Superior temporal gyrus (tissue), 1 donor: ENCODE measurements at regions not wholly inside any gene's neighbourhood (a gene's known extent, or its start where the extent isn't known, plus 50 kb on each side); places are given as distances from the start of the nearest gene placed in this dataset.
"Not testable (repeated sequence)": the region's sequence is repeated elsewhere in the genome, so short reads cannot be mapped to it uniquely, and the experiment has no call there.

Source experiments
- DNase-seq: peaks from one replicate; pipeline ENCODE4 v3.0.0-alpha.2; 2016; ENCODE audit errors: extremely low spot score

DNA sequence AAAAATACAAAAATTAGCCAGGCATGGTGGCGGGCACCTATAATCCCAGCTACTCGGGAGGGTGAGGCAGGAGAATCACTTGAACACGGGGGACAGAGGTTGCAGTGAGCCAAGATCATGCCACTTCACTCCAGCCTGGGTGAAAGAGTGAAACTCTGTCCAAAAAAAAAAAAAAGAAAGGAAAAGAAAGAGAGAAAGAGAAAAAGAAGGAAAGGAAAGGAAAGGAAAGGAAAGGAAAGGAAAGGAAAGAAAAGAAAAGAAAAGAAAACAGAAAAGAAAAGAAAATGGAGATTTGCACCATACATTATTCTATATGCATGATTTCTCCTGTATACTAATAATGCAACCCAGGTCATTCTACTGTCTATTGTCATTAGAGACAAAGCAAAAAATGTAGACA, 421.5 kb downstream of the PCDH19 start:
- DNase-seq: not testable (repeated sequence)

DNA sequence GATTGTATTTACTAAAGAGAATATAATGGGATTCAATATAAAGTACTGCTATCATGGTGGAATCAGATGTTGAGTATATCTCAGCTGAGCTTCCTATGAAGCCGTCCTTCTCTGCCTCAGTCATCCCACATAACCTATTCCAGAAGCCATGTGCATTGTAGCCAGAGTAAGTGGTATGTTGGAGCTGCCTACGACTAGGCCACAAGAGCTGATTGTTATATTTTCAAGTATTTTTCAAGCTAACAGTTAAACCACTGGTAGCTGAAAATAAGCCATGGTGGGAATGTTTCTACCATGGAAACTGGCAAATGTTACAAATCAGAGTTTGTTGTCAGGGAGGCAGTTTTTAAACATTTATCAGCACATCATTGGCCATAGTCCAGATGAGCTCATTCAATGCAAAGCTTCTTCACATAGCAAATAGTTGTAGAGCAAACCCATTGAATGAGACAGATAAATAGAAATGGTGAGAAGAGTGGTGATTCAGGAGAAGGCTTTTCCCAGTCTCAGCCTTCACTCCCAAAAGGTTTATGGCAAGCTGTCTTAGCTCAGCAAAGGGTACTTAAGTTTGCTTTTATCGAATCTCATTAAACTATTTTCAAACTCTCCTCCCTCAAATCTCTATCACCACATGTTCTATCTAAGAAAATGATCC, 436.4 kb downstream of the PCDH19 start:
- no peak for DNase-seq

DNA sequence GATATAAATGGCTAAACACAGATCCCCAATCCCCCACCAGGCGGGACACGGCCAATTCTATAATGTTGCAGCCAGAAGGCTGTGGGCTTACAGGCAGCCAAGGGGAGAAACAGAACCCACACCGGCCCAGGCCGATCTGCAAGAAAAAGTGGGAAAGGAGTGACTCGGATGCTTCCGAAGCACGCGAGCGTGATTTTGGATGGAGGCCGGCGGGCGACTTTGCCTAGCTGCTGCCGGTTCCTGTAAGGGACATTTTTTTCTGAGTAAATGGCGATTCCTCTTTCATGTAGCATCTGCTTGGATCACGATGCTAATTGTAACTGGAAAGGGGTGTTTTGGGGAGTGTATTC, 470.2 kb downstream of the PCDH19 start:
- no peak for DNase-seq

DNA sequence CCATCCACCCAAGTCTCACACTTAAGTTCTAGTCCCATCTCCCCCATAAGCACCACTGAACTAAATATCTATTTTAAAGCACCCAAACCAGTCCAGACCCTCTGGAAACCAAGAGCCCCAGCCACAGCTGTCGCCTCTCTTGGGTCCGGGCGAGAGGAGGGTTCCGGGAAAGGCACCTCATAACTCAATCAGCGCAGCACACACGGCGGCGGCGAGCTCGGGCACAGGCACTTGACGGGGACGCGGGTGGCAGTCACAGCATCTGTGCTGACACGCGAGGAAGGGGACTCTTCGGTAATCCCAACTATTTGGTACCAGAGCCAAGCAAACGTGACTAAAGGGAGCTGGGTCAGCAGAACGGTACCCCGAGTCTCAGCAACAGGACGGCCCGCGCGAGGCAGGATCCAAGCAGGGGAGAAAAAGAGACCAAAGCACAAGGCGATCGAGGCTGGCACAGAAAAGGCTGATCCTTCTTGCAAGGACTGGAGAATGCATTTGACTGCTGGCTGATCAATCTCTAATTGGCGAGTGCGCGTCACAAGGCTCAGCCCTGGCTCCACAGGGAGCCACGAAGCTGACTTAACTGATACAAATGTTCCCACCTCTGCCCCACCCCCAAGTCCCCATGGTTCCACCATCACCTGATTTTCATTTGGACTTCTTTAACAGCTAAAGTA, 470.7 kb downstream of the PCDH19 start:
- DNase-seq: not testable (repeated sequence)

DNA sequence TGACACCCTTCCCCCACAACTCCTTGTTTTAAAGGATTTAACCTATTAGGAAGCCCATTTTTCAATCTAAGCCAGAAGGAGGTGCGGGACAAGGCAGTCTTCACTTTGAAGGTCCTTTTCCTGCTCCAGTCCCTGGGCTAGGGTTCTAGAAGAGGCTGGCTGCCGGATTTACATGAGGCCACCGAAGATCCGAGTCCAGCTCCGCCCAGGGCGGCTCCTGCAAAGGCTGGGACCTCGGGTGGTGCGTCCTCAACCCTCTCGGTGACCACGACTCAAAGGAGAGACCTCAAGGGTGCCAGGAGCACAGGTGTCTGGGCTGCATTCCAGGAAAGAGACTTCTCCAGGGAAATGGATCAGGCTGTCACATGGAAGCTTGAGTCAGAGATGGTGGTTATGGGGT, 471.6 kb downstream of the PCDH19 start:
- no peak for DNase-seq

DNA sequence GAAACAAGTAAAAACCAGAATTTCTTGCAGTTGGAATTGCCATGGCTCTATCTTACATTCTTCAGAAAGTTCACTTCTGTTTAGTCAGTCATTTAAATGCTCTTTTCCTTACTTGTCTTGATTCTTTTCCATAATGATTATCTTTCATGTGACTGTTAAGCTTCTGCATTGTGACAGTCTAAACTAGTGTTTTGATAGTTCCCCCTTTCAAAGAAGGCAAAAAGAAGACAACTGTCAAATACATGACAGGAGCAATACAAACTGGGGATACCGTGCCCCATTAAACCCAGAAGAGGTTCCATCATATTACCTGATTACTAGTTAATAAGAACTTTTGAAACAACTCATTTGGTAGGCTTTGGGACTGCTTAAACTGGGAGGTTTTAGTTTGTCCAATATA, 476.2 kb downstream of the PCDH19 start:
- DNase-seq: no peak

DNA sequence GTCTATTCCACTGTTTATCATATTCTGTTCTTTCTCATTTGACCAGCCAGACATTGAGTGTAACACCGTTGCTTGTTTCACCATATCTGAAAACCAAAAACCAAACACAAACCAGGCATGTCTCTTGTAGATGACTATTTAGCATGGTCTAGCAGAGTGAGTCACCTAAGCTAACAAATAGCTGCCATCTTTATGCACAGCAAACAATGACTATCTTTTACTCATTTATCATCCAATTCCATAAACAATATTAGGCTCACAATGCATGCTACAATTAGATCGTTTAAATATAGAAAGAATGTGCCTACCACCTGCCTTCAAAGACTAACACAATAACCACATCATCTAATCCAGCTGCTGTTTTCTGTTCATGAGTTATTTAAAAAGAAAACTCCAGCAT, 495.4 kb downstream of the PCDH19 start:
- no peak for DNase-seq

DNA sequence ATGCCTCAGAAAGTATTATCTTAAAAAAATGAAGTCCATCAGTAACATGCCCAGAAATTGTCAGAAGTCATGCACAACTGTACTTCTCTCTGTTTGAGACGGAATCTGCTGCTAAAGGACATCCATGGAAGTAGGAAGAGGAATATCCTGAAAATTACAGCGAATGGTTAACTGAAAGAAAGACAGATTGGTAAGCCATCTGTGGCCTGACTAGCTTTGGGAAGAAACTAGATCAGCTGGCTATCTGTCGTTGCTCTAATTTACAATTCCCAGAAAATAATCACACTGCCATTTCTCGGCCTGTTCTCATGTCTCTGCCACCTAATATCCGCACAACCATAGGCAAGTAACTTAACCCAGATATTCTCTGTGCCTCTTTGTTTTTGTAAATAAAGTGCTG, 496.5 kb downstream of the PCDH19 start:
- no peak for DNase-seq

DNA sequence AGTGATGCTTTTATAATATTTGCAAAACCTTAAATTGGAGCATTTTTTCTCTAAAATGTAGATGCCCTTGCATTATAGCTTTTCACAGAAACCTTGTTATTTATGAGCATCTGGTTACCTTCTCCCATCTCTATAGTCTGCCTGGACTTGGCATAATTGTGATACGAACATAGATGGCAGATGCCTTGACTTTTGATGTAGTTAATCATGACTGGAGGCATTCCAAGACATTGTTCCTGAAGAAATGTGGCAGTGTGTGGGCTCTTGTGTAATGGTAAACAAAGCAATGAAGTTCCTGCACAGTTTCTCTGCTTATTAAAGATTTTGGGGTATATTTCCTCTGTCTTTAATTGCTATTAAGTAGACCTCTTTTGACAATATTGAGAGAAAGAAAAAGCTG, 500.1 kb downstream of the PCDH19 start:
- DNase-seq: no peak

DNA sequence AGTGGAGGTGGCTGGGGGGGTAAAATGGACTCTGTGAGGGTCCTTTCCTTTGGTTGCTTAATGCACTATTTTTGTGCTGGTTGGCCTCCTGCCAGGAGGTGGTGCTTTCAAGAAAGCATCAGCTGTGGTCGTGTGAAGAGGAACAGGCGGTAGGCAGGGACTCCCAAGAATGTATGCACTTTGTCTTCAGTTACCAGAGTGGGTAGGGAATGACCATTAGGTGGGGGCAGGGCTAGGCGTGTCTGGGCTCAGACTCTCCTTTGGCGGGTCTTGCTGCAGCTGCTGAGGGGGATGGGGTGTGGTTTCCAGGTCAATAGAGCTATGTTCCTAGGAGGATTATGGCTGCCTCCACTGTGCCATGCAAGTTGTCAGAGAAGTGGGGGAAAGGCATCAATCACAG, 509.0 kb downstream of the PCDH19 start:
- DNase-seq: no peak

DNA sequence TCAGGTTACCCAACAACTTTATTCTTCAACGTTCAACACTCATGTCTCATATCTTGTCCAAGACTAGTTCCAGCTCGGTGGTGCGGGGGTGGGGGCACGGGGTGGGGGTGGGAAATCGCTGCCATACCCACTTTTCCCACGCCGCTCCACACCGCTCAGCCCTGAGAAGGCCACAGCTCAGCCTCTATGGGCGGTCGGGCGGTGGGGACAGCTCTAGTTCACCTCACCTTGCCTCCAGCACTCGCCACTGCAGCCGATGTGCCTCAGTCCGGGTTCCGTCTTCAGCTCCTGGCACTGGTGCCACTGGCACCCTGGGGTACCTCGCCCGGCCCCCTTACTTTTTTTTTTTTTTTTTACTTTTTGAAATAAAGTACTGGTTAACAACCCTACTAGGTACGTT, 522.2 kb downstream of the PCDH19 start:
- no peak for DNase-seq

DNA sequence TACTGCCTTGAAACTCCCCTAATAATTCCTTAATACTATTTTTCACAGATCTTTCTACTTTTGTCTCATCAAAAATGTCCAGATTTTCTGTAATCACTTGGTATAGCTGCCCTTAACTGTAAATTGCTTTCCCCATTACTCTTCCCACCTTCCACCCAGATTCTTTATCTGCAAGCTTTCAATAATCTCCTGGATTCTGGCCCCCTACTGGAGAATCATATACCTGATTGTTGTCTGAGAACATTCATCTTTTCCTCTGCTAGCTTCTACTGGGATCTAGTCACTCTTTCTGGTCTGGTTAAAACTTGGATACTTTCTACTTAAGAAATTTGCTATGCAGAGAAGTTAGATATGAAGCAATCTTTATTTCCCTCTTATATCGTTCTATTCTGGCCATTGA, 552.6 kb downstream of the PCDH19 start:
- DNase-seq: no peak

DNA sequence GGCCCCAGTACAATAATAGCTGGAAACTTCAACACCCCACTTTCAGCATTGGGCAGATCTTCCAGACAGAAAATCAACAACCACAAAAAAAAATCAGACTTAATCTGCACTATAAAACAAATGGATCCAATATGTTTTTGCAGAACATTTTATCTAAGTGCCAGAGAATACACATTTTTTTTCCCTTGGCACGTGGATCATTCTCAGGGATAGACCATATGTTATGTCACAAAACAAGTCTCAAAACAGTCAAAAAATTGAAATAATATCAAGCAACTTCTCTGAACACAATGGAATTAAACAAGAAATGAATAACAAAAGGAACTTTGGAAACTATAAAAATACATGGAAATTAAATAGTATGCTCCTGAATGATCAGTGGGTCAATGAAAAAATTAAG, 576.3 kb downstream of the PCDH19 start:
- no peak for DNase-seq

DNA sequence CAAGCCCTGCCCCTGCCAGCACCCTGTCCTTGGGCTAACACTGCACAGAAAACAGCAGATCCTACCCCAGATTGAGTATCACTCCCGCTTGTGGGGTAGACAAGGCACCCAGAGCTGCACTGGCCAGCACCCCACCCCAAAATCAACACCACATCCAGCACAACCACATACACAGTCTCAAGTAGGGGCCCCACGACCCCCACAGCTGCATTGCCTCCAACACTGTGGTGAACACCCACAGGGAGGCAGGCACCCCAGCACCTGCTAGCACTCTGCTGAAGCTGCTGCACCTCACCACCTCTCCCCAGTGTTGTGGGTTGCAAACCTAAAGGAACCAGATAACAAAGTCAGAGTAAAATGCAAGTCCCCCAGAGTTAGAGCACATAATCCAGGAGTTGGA, 589.9 kb downstream of the PCDH19 start:
- DNase-seq: no peak

DNA sequence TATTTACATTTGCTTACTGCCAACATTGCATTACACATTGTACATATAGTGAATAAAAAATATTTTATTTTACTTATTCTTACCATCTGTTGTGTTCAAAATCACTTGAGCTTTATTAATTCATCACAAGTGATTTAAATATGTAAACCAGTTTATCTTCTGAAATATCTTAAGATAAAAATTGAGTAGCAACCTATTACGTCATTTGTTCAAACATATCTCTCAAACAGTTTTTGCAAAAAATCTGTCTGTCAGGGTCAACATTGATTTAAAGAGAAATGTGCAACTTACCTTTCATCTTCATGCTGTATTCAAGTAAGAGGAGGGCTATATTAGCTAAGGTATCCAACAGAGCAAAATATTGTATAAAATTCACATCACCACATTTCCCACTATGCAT, 610.1 kb downstream of the PCDH19 start:
- DNase-seq: no peak

DNA sequence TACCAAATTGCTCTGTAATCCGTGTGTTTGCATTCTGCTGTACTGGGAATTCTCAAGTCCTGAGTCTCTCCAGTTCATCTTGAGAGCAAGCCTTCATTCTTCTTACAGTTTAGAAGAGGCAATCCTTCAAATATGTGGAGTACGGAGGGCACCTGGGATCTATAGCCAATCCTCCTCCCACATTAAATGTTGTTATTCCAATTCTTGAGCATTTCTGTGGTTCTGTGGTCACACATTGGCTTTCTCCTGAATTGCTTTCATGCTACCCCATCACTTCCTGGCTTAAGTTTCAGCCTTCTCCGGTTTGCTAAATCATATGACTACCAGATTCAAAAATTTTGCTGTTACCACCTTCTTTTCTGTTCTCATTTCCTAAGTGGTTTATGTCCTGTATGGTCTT, 611.1 kb downstream of the PCDH19 start:
- DNase-seq: no peak

DNA sequence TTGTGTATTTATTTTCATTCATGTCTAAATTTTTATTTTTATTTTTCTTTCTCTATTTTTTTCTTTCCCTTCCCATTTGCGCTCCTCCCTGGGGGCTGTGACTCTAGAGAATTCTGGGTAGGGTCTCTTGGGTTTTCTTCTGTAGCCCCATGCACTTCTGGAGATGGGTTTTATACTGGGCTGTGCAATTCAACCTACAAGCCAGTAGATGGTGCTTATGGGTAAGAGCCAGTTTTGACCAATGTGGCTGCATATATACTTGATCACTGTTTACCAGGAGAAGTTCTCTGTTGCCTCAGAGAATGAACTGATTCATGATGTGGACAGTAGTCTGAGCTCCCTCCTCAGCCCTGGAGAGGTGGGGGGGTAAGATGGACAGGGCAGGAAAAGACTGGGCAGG, 614.6 kb downstream of the PCDH19 start:
- DNase-seq: no peak

DNA sequence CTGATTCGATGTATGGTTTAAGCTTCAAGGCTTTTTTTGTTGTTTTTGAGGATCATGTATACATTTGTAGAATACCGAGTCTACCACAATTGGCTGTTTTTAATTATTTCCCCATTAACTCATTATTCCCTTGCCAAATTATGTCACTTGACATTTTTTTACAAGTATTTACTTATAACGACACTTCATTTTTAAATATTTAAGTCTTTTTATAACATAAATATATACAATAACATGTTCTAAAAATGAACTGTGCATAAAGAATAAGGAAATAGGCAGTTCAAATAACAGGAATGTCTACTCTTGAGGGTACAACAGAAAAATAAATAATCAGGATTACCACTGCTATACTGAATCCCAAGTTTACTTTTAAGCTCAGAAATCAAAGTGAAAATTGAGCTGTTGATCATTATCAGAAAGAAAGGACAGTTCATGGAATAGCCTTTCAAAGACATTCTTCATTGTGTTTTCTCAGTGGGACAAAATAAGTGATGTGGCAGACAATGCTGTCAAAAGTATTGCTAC, 627.5 kb downstream of the PCDH19 start:
- no peak for DNase-seq

DNA sequence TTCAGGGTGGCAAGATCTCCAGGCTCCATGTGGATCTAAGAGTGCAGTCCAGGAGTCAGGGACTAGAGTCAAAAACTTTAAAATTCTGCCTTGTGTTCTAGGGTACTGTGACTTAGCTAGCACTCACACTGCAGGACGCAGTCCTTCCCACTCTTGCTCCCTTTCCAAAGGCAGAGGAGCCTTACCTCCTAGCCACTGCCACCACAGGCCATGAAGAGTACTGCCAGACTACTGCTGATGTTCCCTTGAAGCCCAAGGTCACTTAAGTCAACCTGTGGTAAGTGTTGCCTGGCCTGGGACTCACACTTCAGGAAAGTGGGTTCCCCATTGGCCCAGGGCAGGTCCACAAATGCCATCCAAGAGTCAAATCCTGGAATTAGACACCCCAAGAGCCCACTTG, 632.2 kb downstream of the PCDH19 start:
- no peak for DNase-seq

DNA sequence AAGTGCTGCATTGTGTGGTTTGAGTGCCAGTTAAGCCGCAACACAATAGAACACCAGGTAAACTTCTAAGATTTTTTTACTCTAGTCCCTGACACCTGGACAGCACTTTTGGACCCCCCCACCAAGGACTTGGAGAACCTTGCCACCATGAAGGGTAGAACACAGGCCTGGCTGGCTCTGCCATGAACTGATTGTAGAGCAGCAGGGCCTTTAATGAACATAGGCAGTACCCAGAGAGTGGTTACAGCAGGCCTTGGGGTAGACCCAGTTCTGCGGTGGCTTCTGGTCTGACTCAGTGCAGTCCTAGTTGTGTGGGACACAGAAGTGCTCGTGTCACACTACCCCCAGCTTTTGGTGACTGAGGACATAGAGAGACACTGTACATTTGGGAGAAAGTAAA, 648.3 kb downstream of the PCDH19 start:
- DNase-seq: no peak

DNA sequence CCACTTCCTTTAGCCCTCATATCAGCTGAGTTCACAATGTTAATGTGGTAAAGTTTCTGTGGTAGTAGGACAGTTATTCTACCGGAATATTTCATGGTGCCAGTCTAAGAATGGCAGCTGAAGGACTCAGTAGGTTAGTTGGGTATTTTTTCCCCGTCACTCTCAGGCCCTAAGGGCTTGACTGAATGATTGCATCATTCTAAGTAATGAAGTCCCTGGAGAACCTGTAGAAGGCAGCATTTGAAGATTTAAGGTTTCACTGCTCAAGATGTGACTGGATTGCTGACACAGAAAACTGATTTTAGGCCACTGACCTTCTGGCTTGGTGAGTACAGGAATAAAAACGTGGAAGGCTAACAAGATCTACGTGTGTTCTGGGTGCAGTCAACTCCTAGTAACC, 657.3 kb downstream of the PCDH19 start:
- DNase-seq: no peak

DNA sequence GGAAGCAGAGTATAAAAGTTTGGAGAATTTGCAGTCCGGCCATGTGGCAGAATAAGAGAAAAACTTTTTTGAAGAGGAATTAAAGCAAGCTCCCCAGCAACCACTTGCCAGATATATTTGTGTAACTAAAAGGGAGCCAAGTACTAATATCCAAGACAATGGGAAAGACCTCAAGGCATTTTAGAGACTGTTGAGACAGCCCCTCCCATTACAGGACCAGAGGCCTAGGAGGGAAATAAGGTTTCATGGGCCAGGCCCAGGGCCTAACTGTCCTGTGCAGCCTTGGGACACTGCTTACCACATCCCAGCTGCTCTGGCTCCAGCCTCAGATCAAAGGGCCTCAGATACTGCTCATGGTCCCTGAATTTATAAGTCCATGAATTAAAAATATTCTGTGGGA, 659.4 kb downstream of the PCDH19 start:
- no peak for DNase-seq

DNA sequence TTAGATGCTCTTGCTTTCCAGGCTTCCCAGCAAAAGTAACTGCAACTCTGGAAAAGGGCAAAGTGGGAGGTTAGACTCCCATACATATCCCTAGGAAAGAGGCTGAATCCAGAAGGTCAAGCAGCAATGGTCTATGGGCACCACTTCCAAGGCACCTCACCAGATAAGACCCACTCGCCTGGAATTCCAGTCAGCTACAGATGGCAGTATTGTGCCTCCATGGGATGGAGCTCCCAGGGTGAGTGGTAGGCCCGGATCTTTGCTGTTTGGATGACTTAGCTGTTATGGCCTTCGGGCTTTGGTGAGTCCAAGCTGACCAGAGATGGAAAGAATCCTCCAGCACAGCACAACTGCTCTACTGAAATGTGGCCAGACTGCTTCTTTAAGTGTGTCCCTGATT, 688.0 kb downstream of the PCDH19 start:
- DNase-seq: no peak

DNA sequence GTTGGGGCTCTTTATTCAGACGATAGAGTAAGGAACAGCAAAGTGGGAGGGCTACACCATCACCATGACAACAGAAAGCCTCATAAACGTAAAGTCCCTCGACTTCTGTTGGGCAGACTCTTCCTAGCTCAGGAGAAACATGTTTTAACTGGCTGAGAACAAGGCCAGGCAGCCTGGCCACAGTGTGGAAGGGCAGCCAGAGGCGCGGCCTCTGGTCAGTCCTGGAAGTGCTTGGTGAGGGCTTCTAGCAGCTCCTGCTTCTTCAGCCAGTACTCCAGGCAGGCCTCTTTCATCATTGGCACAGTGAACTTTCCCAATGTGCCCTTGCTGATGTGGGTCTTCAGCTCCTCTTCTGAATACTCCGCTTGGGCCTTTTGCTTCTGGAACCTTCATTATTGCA, 690.9 kb downstream of the PCDH19 start:
- DNase-seq: no peak
